ENCODE measurements at regions not wholly inside any gene's neighbourhood (a gene's known extent, or its start where the extent isn't known, plus 50 kb on each side); places are given as distances from the start of the nearest gene placed in this dataset.

DNA sequence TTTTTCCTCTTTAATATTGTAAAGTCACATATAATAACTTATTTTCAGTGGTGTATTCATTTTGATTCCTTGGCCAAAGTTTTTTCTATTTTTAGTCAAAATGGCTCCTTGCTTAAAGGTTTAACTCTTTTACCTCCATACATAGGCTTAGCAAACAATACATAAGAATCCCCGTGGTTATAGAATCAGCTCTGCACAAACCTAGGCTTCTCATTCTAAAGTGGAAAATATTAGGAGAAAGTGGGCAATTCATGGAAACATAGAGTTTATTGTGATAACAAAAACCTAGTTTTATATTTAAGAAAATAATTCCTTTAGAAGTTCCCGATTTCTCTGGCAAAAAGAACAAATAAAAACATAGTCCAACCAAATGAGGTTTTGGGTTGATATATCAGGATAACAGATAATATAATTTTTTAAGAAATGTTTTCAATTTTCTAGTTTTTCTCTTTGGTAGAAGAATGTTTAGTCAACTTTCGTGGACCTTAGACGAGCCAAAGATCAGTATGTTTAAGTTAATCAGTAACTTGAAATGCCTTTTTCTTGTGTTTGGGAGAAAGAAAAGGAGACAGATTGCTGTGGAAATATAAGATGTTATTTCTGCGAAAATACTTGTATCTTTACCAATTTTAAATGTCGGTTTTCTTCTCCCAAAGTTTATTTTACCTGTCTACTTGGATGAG is 93.4 kb upstream of the KLF12 start:
- no peak overlapping the region for H3K27ac Mint-ChIP-seq
- no peak overlapping the region for H3K4me3 Mint-ChIP-seq
- H3K4me1 Mint-ChIP-seq (ENCODE audit: low read depth) = peaks cover 14% of the 10 kb centered on the region
- peaks cover 12% of the 10 kb centered on the region for H3K36me3 Mint-ChIP-seq (ENCODE audit: low read depth)
- peaks cover 3% of the 10 kb centered on the region for H3K27me3 Mint-ChIP-seq (ENCODE audit: low read depth)
- H3K9me3 Mint-ChIP-seq = peaks cover 21% of the 10 kb centered on the region

DNA sequence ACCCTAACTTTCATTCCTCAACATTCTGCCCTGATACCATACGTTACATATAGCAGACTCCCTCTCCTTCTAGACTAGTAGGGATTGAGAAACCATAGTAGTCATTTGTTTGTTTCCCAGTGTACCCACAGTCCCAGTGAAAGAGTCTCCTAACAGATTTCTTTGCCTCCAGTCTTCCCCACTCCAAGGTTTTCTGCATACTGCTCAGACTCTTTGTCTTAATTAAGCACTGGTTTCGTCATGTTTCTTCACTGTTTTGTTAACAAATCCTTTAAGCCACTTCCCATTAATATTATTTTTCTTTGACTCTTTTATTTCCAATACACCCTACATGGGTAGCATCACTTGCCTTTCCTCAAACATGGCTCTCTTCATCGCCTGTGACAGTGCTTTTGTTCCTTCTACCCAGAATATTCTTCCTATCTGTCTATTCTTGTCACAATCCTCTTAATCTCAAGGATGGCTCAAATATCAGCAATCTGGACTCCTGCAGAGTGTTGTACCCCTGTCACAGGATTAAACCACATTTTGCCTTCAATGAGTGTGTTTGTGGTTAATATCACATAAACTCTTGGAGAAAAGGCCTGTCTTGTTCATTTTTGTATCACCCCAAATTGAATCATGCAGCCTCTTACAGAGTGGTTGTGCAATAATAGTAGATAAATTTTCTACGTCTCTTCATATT is 92.7 kb upstream of the KLF12 start:
- peaks cover 3% of the 10 kb centered on the region for H3K27me3 Mint-ChIP-seq (ENCODE audit: low read depth)
- H3K4me1 Mint-ChIP-seq (ENCODE audit: low read depth) = peaks cover 14% of the 10 kb centered on the region
- H3K9me3 Mint-ChIP-seq = peaks cover 21% of the 10 kb centered on the region
- no peak overlapping the region for H3K4me3 Mint-ChIP-seq
- no peak overlapping the region for H3K27ac Mint-ChIP-seq
- peaks cover 12% of the 10 kb centered on the region for H3K36me3 Mint-ChIP-seq (ENCODE audit: low read depth)

DNA sequence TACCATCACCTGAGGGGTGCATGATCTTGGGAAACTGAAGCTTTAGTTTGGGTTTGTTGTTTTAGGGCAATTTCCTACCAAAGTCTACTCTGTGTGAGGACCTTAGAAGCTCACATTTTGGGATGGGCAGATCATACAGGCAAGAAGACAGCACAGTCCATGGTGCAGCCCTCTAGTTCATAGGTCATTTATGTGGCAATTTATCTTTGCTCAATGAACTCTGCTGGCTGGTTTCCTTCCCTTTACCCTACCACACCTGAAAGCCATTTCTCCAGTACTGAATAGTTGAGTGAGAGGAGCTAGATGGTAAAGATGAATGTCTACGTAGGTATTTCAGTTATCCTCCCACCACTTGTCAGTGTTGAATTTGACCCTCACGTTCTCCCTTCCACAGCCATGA is 87.5 kb upstream of the KLF12 start:
- H3K4me3 Mint-ChIP-seq = no peak overlapping the region
- H3K9me3 Mint-ChIP-seq = no peaks in the 10 kb centered on the region
- H3K27me3 Mint-ChIP-seq (ENCODE audit: low read depth) = peaks cover 3% of the 10 kb centered on the region
- peaks cover 6% of the 10 kb centered on the region for H3K4me1 Mint-ChIP-seq (ENCODE audit: low read depth)
- H3K27ac Mint-ChIP-seq = no peak overlapping the region
- no peaks in the 10 kb centered on the region for H3K36me3 Mint-ChIP-seq (ENCODE audit: low read depth)

DNA sequence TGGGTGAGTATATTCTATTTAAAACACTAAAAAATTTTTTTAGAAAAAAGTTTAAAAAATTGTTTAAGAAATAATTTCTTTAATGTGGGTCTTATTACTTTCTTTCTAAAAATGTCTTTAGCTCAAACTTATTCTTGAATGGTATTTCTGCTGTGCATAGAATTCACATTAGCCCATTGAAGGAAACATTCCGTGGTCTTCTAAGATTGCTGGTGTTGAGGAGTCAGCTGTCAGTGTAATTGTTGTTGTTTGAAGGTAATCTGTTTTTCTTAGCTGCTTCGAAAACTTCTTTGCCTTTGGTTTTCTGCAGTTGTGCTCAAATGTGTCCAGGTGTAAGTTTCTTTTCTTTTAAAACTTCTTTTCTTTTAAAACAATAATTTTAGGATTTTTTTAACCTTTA is 85.4 kb upstream of the KLF12 start:
- Mint-ChIP-seq H3K4me1 (ENCODE audit: low read depth) (peaks cover 6% of the 10 kb centered on the region), H3K36me3 (ENCODE audit: low read depth) (no peaks in the 10 kb centered on the region), H3K4me3 (no peak overlapping the region), H3K27ac (no peak overlapping the region), H3K27me3 (ENCODE audit: low read depth) (peaks cover 3% of the 10 kb centered on the region), H3K9me3 (no peaks in the 10 kb centered on the region)

DNA sequence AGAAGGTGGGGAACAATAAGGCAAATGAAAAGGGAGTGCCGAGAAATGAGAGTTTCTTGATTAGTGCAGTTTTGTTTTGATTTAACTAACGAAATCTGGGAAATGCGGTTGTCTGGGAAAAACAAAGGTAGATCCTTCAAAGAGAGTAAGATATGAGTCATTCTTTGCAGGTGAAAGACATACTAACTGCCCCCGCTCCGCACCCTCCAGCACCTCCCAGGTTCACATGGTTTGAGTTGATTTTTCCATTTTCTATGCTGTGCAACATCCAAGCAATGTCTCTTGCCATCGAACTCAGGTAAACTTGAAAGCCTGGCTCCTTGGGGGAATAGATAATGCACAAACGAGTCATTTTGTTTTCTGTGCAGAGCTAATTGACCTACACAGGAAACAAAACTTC is 84.1 kb upstream of the KLF12 start:
- no peak overlapping the region for H3K4me3 Mint-ChIP-seq
- peaks cover 9% of the 10 kb centered on the region for H3K27me3 Mint-ChIP-seq (ENCODE audit: low read depth)
- no peak overlapping the region for H3K27ac Mint-ChIP-seq

DNA sequence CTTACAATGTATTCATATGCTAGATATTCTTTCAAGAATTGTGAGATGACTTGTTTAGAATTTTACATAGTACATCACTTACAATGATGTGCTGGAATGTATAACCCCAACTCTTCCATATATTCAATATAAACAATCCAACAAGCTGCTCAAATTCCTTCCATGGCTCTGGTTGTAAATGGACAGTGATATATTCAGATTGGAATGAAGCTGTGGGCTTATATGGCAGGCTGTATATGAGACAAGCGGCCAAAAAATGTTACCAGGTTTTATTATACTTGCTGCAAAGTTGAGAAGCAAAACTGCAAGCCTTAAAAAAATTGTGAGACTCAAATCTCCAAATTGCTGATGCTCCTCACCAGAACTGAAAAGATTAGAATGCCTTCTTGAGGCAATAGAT is 83.6 kb upstream of the KLF12 start:
- H3K27ac Mint-ChIP-seq = no peak overlapping the region
- H3K9me3 Mint-ChIP-seq = no peaks in the 10 kb centered on the region
- no peaks in the 10 kb centered on the region for H3K36me3 Mint-ChIP-seq (ENCODE audit: low read depth)
- H3K4me3 Mint-ChIP-seq = no peak overlapping the region
- H3K4me1 Mint-ChIP-seq (ENCODE audit: low read depth) = peaks cover 6% of the 10 kb centered on the region
- peaks cover 9% of the 10 kb centered on the region for H3K27me3 Mint-ChIP-seq (ENCODE audit: low read depth)

More for the DNA sequence above, 84.1 kb upstream of the KLF12 start:
- H3K36me3 Mint-ChIP-seq (ENCODE audit: low read depth) = no peaks in the 10 kb centered on the region
- no peaks in the 10 kb centered on the region for H3K9me3 Mint-ChIP-seq
- H3K4me1 Mint-ChIP-seq (ENCODE audit: low read depth) = peaks cover 6% of the 10 kb centered on the region

DNA sequence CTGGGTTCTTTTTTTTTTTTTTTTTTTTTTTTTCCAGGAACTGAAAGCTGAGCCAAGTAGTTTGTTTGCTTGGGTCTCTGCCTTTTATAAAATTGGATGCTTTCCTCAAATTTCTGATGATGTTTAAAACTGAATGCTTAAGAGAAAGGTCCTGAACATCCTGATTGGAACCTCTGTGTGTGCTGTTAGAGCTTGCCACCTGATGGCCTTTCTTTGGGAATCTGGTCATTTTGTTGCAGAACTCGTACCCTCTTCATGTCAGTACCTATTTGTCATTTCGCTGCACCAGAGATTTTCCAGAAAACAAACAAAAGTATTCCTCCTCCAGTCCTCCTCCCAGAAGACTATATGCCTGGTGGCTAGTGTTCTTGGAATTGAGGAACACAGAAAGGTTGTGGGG is 81.2 kb upstream of the KLF12 start:
- Mint-ChIP-seq H3K27me3 (ENCODE audit: low read depth) (peaks cover 14% of the 10 kb centered on the region), H3K4me3 (no peak overlapping the region), H3K4me1 (ENCODE audit: low read depth) (peaks cover 6% of the 10 kb centered on the region), H3K27ac (no peak overlapping the region), H3K36me3 (ENCODE audit: low read depth) (no peaks in the 10 kb centered on the region), H3K9me3 (no peaks in the 10 kb centered on the region)

DNA sequence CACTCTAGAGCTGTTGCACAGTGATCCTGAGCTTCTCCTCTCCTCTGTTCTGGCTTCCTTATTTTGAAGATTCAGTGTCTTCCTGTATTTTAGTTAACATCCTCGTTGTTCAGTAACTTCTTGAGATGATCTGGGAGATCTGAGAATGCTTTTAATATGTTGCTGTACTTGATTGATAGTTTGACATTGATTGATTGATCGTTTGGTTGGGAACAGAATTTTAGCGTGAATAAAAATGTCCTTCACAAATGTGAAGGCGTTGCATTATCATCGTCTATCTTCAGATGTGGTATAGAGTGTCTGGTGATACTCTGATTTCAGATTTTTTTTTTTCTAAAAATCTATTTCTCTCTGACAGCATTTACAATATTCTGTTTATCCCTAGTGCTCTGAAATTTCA is 80.1 kb upstream of the KLF12 start:
- Mint-ChIP-seq H3K27ac (no peak overlapping the region), H3K4me1 (ENCODE audit: low read depth) (peaks cover 6% of the 10 kb centered on the region), H3K27me3 (ENCODE audit: low read depth) (peaks cover 14% of the 10 kb centered on the region), H3K9me3 (no peaks in the 10 kb centered on the region), H3K36me3 (ENCODE audit: low read depth) (no peaks in the 10 kb centered on the region), H3K4me3 (no peak overlapping the region)

DNA sequence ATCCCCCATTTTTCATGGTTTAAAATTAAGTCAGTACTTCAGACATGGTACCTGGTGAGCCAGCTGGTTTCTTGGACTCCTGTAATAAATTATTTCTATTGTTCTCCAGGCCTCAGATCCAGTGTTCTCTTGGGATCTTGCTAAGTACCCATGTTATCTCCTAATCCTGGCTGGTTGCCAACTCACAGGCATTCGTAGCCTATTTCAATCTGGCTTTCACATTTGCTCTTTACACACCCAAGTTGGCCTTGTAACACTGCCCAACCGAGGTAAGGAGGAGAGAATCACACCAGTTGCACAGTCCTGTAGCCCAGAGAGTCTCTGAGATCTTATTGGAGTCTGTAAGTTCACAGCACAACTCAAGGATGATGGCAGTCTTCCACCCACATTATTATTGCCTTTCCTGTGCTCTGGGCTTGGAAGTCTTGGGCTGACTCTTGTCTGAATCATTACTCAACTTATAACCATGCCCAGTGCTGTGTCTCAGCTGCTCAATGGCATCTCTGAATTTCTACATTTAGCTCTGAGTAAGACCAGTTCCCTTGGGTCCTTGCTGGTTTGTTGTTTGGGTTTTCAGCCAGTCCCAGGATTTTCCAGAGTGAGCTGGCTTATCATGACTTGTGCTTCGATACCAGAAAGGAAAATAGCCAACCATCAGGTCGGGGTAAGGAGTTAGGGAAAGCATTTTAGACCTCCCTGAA is 76.6 kb upstream of the KLF12 start:
- Mint-ChIP-seq H3K9me3 (no peaks in the 10 kb centered on the region), H3K27ac (no peak overlapping the region), H3K36me3 (ENCODE audit: low read depth) (no peaks in the 10 kb centered on the region), H3K4me1 (ENCODE audit: low read depth) (no peaks in the 10 kb centered on the region), H3K27me3 (ENCODE audit: low read depth) (peaks cover 19% of the 10 kb centered on the region), H3K4me3 (no peak overlapping the region)

DNA sequence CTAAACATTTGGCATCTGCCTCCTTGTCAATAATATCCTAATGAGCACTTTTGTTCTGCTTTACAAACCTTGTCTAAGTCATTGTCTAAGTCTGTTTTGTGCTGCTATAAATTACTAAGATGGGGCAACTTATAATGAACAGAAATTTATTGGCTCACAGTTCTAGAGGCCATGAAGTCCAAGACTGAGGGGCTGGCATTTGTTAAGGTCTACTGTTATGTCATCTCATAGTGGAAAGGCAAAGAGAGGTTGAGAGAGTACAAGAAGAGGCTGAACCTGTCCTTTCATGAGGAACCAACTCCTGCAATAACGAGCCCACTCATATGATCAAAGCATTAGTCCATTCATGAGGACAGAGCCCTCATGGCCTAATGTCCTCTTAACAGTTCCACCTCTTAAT is 72.7 kb upstream of the KLF12 start:
- Mint-ChIP-seq H3K36me3 (ENCODE audit: low read depth) (no peaks in the 10 kb centered on the region), H3K27me3 (ENCODE audit: low read depth) (peaks cover 18% of the 10 kb centered on the region), H3K9me3 (no peaks in the 10 kb centered on the region), H3K4me1 (ENCODE audit: low read depth) (no peaks in the 10 kb centered on the region), H3K27ac (no peak overlapping the region), H3K4me3 (no peak overlapping the region)

DNA sequence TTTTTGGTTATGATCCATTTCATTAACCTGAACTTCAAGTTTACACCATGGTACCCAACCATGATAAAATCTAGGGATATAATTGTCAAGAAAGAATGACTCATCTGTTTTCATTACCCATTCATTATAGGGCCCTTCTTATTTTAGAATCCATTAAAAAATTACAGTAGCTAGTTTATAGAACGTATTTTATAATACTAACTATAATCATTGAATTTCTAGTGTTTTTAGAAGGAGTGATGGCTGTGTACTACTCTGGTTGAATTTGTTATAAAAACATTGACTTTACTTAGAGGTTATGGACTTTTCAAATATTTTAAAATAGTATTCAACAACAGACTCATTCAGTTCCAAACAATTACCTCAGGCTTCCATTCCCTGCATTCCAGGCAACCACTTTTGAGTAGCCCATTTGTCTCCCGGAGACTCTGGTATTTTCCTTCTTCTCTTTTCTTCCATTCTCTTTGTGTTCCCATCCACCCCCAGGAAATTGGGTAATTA is 71.9 kb upstream of the KLF12 start:
- Mint-ChIP-seq H3K27me3 (ENCODE audit: low read depth) (peaks cover 18% of the 10 kb centered on the region), H3K9me3 (no peaks in the 10 kb centered on the region), H3K4me3 (no peak overlapping the region), H3K4me1 (ENCODE audit: low read depth) (no peaks in the 10 kb centered on the region), H3K36me3 (ENCODE audit: low read depth) (no peaks in the 10 kb centered on the region), H3K27ac (no peak overlapping the region)

DNA sequence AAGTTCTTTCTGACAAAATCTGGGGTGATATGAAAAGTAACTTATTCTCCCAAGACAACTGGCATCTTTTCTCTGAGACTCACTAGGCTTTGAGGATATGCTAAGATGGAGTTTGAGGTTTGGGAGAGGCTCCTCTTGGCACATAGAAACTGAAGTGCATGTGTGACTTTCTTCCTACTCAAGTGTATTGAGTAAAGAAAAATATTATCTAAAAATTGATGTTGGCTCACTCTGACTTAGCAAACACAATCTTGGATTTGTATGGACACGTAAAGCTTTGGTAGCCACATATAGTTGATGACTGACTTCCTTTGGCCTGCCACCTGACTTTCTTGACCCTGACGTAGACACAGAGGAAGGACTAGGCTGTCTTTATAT is 71.1 kb upstream of the KLF12 start:
- Mint-ChIP-seq H3K27me3 (ENCODE audit: low read depth) (peaks cover 20% of the 10 kb centered on the region), H3K36me3 (ENCODE audit: low read depth) (no peaks in the 10 kb centered on the region), H3K27ac (no peak overlapping the region), H3K4me3 (no peak overlapping the region), H3K9me3 (no peaks in the 10 kb centered on the region), H3K4me1 (ENCODE audit: low read depth) (no peaks in the 10 kb centered on the region)

DNA sequence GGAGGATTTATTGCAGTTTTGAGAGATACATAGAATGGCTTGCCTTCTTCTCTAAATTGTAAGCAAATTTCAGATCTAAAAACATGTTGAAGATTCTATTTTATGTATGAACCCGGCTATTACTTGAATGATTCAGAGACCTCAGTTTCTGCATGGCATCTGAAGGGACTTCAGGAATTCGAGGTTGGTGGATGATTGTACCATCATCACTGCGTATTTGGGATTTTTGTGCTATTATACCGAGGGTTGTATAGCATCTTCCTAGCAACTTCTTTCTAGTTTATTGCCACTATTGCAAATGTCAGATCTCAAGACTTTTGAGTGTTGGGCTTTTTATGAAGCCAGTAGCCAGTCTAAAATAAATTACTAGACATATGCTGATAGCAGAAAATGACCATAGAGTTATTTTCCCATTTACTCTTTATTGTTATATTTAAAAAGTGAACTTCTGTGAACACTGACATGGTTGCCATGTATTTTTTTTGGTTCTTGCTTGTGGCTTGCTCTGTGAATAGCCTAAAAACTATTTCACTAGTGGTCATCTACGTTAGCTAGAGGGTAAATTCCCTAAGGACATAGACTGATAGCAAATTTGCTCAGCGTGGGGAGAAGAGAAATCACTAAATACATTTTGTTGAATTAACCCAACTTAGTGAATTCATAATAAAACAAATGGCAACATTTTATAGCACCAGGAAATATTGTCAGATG is 70.6 kb upstream of the KLF12 start:
- Mint-ChIP-seq H3K27me3 (ENCODE audit: low read depth) (peaks cover 23% of the 10 kb centered on the region), H3K9me3 (no peaks in the 10 kb centered on the region), H3K36me3 (ENCODE audit: low read depth) (no peaks in the 10 kb centered on the region), H3K27ac (no peak overlapping the region), H3K4me1 (ENCODE audit: low read depth) (no peaks in the 10 kb centered on the region), H3K4me3 (no peak overlapping the region)

DNA sequence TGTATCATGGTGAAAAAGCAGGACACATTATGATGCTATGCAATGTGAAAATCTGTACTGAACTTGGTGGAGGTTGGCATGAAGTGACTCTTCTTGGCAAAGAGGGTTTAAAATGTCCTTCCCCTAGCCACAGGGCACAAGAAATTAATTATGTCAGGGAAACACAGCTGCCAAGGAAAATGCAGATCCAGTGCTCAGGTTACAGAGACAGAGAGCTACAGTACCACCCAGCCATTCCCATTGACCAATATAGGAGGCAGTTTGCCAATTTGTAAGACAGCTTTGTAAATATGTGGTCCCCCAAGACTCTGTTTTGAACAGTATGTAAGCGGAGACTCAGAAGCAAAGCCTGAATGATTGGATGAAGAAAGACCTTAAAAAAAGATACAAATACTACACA is 69.4 kb upstream of the KLF12 start:
- H3K27me3 Mint-ChIP-seq (ENCODE audit: low read depth) = peaks cover 23% of the 10 kb centered on the region
- no peaks in the 10 kb centered on the region for H3K4me1 Mint-ChIP-seq (ENCODE audit: low read depth)
- no peak overlapping the region for H3K4me3 Mint-ChIP-seq
- H3K27ac Mint-ChIP-seq = no peak overlapping the region
- H3K9me3 Mint-ChIP-seq = no peaks in the 10 kb centered on the region
- H3K36me3 Mint-ChIP-seq (ENCODE audit: low read depth) = no peaks in the 10 kb centered on the region

Data from T-helper 1 cell treated with Interleukin-12 subunit alpha and Interleukin-12 subunit beta and Interleukin-4 antibody, amounts not matched to agents 30 μg/mL and 1 μg/mL, for 36 hours (primary cell).